HepG2 (cell line): ENCODE measurements at regions not wholly inside any gene's neighbourhood (a gene's known extent, or its start where the extent isn't known, plus 50 kb on each side); places are given as distances from the start of the nearest gene placed in this dataset.

Experiments
- ATAC-seq: fragments of 200-7000 bp; cut with Tn5 transposase; 3 replicates; pipeline ENCODE4 v1.9.1; 2020; ENCODE audit warnings: mild to moderate bottlenecking, moderate library complexity
- BruUV-seq: library from RNA; stranded (reverse); fragments of 400-500 nt; replicated peaks from 2 replicates; lab custom pipeline; 2021; lab: Mats Ljungman, UMichigan
- CTCF ChIA-PET: fragments of 300-600 bp; formaldehyde crosslinking; extraction: SDS; loops from one replicate; lab custom pipeline; 2021; ENCODE audit warnings: low total read pairs, inconsistent platforms, low intra/inter-chr PET ratio; lab: Yijun Ruan, JAX
- POLR2A ChIA-PET: fragments of 350-600 bp; sonication (Branson Sonifier 250); formaldehyde crosslinking; loops from one replicate; lab custom pipeline; 2020; ENCODE audit warnings: antibody characterized with exemption, inconsistent platforms; lab: Yijun Ruan, JAX
- DNase-seq: peaks from one replicate; pipeline ENCODE4 v3.0.0-alpha.2; 2015; ENCODE audit warnings: low spot score
- FAIRE-seq: peaks from 3 replicates; lab custom pipeline; 2011; peaks lifted over from hg19 to GRCh38; lab: Jason Lieb, UNC
- H2AFZ ChIP-seq: one replicate; pipeline ENCODE4 v1.6.1; 2011; ENCODE audit warnings: low read length, inconsistent platforms
- H3K27ac ChIP-seq: fragments of 300-600 bp; 3 replicates; pipeline ENCODE4 v1.8.0; 2011; ENCODE audit warnings: mixed run types, mild to moderate bottlenecking, mixed read lengths, low read length, inconsistent platforms; ENCODE audit not compliant: insufficient read depth; ENCODE audit errors: extremely low read length
- H3K27me3 ChIP-seq, 2 experiments: fragments of 200-600 bp in 1 of 2; 2 replicates in 1 of 2; 3 replicates in 1 of 2; pipeline versions ENCODE4 v1.6.0 to v1.8.0; 2011; ENCODE audit warnings: low read length in 2 of 2, mild to moderate bottlenecking in 2 of 2, moderate library complexity in 2 of 2, inconsistent platforms in 1 of 2; ENCODE audit not compliant: insufficient read depth in 2 of 2, control insufficient read depth in 1 of 2
- H3K36me3 ChIP-seq, 2 experiments: fragments of 200-600 bp in 1 of 2; replicated peaks in 1 of 2; 2 replicates in 1 of 2; 3 replicates in 1 of 2; pipeline versions ENCODE4 v1.5.1 to v1.8.0; 2011; ENCODE audit warnings: low read length in 2 of 2, inconsistent platforms in 1 of 2; ENCODE audit not compliant: insufficient read depth in 2 of 2, control insufficient read depth in 1 of 2
- H3K4me1 ChIP-seq: 2 replicates; pipeline ENCODE4 v1.5.1; 2012; ENCODE audit warnings: low read length, inconsistent platforms; ENCODE audit not compliant: insufficient read depth
- H3K4me2 ChIP-seq: 2 replicates; pipeline ENCODE4 v1.6.0; 2011; ENCODE audit warnings: low read depth, low read length, inconsistent platforms
- H3K4me3 ChIP-seq, 3 experiments: fragments of 200-600 bp in 1 of 3; sonication (generic), shearing (Covaris generic) in 1 of 3; replicated peaks in 1 of 3; 2 replicates each; pipeline ENCODE4 v1.5.1; 2011 to 2016; ENCODE audit warnings: low read length in 3 of 3, inconsistent platforms in 2 of 3, low read depth in 2 of 3, mild to moderate bottlenecking in 2 of 3, control low read depth in 1 of 3, mixed read lengths in 1 of 3; ENCODE audit not compliant: insufficient read depth in 1 of 3
- H3K79me2 ChIP-seq: one replicate; pipeline ENCODE4 v1.6.1; 2011; ENCODE audit warnings: low read length, inconsistent platforms; ENCODE audit not compliant: insufficient read depth
- H3K9ac ChIP-seq: 2 replicates; pipeline ENCODE4 v1.6.0; 2011; ENCODE audit warnings: mild to moderate bottlenecking, low read depth, low read length, inconsistent platforms; ENCODE audit not compliant: insufficient read depth
- H3K9me3 ChIP-seq: 2 replicates; pipeline ENCODE4 v1.5.1; 2012; ENCODE audit warnings: mild to moderate bottlenecking, low read length
- H4K20me1 ChIP-seq: 2 replicates; pipeline ENCODE4 v1.6.0; 2011; ENCODE audit warnings: inconsistent platforms, mild to moderate bottlenecking, low read length, moderate library complexity; ENCODE audit not compliant: insufficient read depth
- MED13 ChIP-seq: sonication (generic); formaldehyde crosslinking; IDR thresholded peaks from 2 replicates; pipeline ENCODE4 v1.5.0; 2020; ENCODE audit warnings: missing genetic modification reagents
- MIER2 ChIP-seq: IDR thresholded peaks from 2 replicates; pipeline ENCODE4 v1.6.1; 2016; ENCODE audit warnings: missing biosample characterization, missing genetic modification reagents
- POGK ChIP-seq: sonication (generic); formaldehyde crosslinking; conservative IDR thresholded peaks from 2 replicates; pipeline ENCODE4 v1.8.0; 2022; ENCODE audit warnings: mild to moderate bottlenecking, moderate library complexity, missing genetic modification reagents
- SRSF1 ChIP-seq: fragments of 200-400 bp; formaldehyde crosslinking; optimal IDR thresholded peaks from 2 replicates; pipeline ENCODE3; 2017; ENCODE audit warnings: mild to moderate bottlenecking, low read depth, low read length, moderate library complexity
- ZNF101 ChIP-seq: sonication (generic); formaldehyde crosslinking; IDR thresholded peaks from 2 replicates; pipeline ENCODE4 v1.4.0; 2020; ENCODE audit warnings: mild to moderate bottlenecking, low read depth, missing genetic modification reagents, borderline replicate concordance
- WGBS: methylation state at CpG from one replicate; pipeline ENCODE4 v1.1.6; 2017; ENCODE audit warnings: low lambda C conversion rate; 5-methylcytosine and 5-hydroxymethylcytosine counted together
- in situ Hi-C: cut with HindIII; loops from 2 replicates; pipeline ENCODE4 v1.10.0; 2017; ENCODE audit warnings: low pct_unique_long_range_greater_than_20kb; ENCODE audit not compliant: extremely low pct_ligation_motif_present
- intact Hi-C: fragments of 100-400 bp; cut with micrococcal nuclease; formaldehyde crosslinking; loops from one replicate; pipeline ENCODE4 v1.10.0; 2022; ENCODE audit not compliant: unreplicated experiment
- TF ChIP-seq, protein P1 (sequence below): sonication (generic); formaldehyde crosslinking; IDR thresholded peaks from 2 replicates; pipeline ENCODE4 v1.4.0; 2020; ENCODE audit warnings: missing genetic modification reagents

DNA sequence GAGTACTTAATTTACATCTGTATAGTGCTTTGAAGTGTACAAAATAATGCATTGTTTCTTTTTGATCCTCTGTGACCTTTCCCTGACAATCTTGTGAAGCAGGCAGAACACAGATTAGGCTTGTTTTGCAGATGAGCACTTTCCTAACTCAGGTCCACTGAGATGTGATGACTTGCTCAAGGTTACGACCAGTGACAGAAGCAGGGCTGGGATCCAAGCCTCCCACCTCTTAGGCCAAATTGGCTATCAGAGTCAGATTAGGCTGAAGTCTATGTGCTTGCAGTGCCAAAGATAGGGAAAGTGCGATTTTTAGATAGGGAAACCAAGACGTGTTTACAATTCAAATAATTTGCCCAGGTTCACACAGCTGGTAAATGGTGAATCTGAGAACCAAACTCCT lies 147.3 kb downstream of the OMA1 start:
- DNase-seq: no peak
- Histone ChIP-seq H3K9me3 (no peaks in the 10 kb centered on the region), H3K4me1 (peaks cover 17% of the 10 kb centered on the region), H3K9ac (no peak overlapping the region), H4K20me1 (no peaks in the 10 kb centered on the region), H2AFZ (no peak overlapping the region), H3K27ac (no peak overlapping the region), H3K36me3 (no peaks in the 10 kb centered on the region), H3K79me2 (no peaks in the 10 kb centered on the region), H3K4me3 (no peak overlapping the region), H3K27me3 (no peaks in the 10 kb centered on the region), H3K4me2 (no peak overlapping the region)
- ChIA-PET POLR2A (no interaction called here), CTCF (no interaction called here)
- ATAC-seq: no peak
- BruUV-seq: no TSS peak
- intact Hi-C loops (no loop called here), in situ Hi-C loops (no loop called here)
- WGBS: 11% methylated on average over 3 of the region's 3 CpGs
- FAIRE-seq: no peak
- TF ChIP-seq POGK (no peak), SRSF1 (no peak), MIER2 (CRISPR knock-in tag) (no peak), ZNF101 (CRISPR knock-in tag) (no peak), MED13 (CRISPR knock-in tag) (no peak)
- TF ChIP-seq, protein P1, sequence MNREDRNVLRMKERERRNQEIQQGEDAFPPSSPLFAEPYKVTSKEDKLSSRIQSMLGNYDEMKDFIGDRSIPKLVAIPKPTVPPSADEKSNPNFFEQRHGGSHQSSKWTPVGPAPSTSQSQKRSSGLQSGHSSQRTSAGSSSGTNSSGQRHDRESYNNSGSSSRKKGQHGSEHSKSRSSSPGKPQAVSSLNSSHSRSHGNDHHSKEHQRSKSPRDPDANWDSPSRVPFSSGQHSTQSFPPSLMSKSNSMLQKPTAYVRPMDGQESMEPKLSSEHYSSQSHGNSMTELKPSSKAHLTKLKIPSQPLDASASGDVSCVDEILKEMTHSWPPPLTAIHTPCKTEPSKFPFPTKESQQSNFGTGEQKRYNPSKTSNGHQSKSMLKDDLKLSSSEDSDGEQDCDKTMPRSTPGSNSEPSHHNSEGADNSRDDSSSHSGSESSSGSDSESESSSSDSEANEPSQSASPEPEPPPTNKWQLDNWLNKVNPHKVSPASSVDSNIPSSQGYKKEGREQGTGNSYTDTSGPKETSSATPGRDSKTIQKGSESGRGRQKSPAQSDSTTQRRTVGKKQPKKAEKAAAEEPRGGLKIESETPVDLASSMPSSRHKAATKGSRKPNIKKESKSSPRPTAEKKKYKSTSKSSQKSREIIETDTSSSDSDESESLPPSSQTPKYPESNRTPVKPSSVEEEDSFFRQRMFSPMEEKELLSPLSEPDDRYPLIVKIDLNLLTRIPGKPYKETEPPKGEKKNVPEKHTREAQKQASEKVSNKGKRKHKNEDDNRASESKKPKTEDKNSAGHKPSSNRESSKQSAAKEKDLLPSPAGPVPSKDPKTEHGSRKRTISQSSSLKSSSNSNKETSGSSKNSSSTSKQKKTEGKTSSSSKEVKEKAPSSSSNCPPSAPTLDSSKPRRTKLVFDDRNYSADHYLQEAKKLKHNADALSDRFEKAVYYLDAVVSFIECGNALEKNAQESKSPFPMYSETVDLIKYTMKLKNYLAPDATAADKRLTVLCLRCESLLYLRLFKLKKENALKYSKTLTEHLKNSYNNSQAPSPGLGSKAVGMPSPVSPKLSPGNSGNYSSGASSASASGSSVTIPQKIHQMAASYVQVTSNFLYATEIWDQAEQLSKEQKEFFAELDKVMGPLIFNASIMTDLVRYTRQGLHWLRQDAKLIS (CRISPR knock-in tag): no peak
